ENCODE measurements at regions not wholly inside any gene's neighbourhood (a gene's known extent, or its start where the extent isn't known, plus 50 kb on each side); places are given as distances from the start of the nearest gene placed in this dataset.
"Not testable (repeated sequence)": the region's sequence is repeated elsewhere in the genome, so short reads cannot be mapped to it uniquely, and the experiment has no call there.

DNA sequence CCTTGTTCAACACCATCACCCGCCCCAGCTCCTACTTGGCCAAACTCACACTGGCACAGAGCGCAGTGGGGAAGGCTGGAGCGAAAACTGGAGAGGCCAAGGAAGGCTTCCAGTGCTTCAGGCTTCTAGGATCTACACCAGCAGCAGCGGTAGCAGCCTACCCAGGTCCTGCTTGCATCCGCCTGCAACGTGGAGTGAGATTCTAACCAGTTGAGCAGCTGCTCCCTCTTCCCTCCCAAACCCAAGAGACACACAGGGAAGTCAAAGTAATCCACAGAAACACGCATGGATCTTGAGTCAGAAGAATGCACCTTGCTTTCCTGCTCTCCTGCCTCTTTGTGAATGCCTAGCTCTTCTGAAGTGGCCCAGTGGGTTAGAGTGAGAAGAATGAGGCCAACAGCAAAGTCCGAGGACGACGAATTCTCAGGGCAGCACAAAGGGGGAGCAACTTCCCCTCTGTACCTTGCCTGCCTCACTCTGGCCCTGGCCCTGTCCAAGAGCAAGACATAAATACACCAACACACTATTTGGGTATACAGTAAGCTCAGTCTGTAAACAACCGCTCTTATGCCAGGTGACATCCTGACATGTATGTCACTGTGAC, 95.9 kb upstream of the FOXQ1 start:
- Mint-ChIP-seq H3K4me1 (no peaks in the 10 kb centered on the region), H3K9me3 (no peaks in the 10 kb centered on the region)
- peak overlapping the region; percentile 42 for H2AFZ ChIP-seq (replicated peaks)

DNA sequence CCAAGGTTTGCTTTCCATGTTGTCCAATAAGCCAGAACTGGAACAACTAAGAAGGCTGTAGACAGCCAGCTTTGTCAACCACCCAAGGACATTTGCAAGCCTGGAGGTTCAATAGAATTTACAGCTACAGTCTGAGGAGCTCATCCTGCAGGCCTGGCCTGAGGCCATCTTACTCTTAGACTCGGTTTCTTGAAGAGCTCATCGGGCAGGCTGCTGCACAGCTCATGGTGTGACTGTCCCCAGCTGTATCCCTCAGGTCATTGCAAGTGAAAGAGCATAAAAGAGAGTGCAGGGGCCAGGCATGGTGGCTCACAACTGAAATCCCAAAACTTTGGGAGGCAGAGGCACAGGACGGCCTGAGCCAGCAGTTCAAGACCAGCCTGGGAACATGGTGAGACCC, 96.9 kb upstream of the FOXQ1 start:
- no peak overlapping the region for H3K4me3 ChIP-seq
- no peak for TF ChIP-seq EZH2phosphoT487 (IDR thresholded peaks at IDR 0.05)
- no peak for TF ChIP-seq EZH2 (IDR thresholded peaks at IDR 0.05)
- TF ChIP-seq, protein P1, sequence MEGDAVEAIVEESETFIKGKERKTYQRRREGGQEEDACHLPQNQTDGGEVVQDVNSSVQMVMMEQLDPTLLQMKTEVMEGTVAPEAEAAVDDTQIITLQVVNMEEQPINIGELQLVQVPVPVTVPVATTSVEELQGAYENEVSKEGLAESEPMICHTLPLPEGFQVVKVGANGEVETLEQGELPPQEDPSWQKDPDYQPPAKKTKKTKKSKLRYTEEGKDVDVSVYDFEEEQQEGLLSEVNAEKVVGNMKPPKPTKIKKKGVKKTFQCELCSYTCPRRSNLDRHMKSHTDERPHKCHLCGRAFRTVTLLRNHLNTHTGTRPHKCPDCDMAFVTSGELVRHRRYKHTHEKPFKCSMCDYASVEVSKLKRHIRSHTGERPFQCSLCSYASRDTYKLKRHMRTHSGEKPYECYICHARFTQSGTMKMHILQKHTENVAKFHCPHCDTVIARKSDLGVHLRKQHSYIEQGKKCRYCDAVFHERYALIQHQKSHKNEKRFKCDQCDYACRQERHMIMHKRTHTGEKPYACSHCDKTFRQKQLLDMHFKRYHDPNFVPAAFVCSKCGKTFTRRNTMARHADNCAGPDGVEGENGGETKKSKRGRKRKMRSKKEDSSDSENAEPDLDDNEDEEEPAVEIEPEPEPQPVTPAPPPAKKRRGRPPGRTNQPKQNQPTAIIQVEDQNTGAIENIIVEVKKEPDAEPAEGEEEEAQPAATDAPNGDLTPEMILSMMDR (IDR thresholded peaks at IDR 0.05): no peak
- no peaks in the 10 kb centered on the region for H3K36me3 ChIP-seq
- H3F3A ChIP-seq (ENCODE audit: low read depth): no peaks in the 10 kb centered on the region
- H3K9ac ChIP-seq: no peak overlapping the region
- no peaks in the 10 kb centered on the region for H3K27me3 ChIP-seq
- Mint-ChIP-seq H3K27me3 (ENCODE audit: insufficient read depth, low read depth) (peaks cover 2% of the 10 kb centered on the region), H3K36me3 (no peaks in the 10 kb centered on the region), H3K27ac (no peak overlapping the region), H3K4me1 (no peaks in the 10 kb centered on the region), H3K9me3 (no peaks in the 10 kb centered on the region), H3K4me3 (no peak overlapping the region)
- H3K9me3 ChIP-seq (ENCODE audit: low read depth): no peaks in the 10 kb centered on the region
- no peaks in the 10 kb centered on the region for H3K4me1 ChIP-seq
- H2AFZ ChIP-seq (replicated peaks): no peak overlapping the region
- no peaks in the 10 kb centered on the region for H3K79me2 ChIP-seq (ENCODE audit: low read depth)
- H3K4me2 ChIP-seq: no peak overlapping the region
- no peak for DNase-seq (ENCODE audit: low spot score)
- no peak overlapping the region for H3K27ac ChIP-seq
- H4K20me1 ChIP-seq (ENCODE audit: low read depth): no peaks in the 10 kb centered on the region

More for the DNA sequence above, 95.9 kb upstream of the FOXQ1 start:
- Mint-ChIP-seq H3K4me3 (no peak overlapping the region), H3K36me3 (no peaks in the 10 kb centered on the region), H3K27ac (no peak overlapping the region), H3K27me3 (ENCODE audit: insufficient read depth, low read depth) (peaks cover 2% of the 10 kb centered on the region)
- Histone ChIP-seq H3K27me3 (no peaks in the 10 kb centered on the region), H3K4me3 (no peak overlapping the region), H3K4me2 (no peak overlapping the region), H3K27ac (no peak overlapping the region), H3F3A (ENCODE audit: low read depth) (no peaks in the 10 kb centered on the region), H3K4me1 (no peaks in the 10 kb centered on the region), H4K20me1 (ENCODE audit: low read depth) (no peaks in the 10 kb centered on the region), H3K9ac (no peak overlapping the region), H3K9me3 (ENCODE audit: low read depth) (no peaks in the 10 kb centered on the region), H3K79me2 (ENCODE audit: low read depth) (no peaks in the 10 kb centered on the region), H3K36me3 (no peaks in the 10 kb centered on the region)
- DNase-seq (ENCODE audit: low spot score): no peak
- TF ChIP-seq, protein P1 (IDR thresholded peaks at IDR 0.05): no peak
- TF ChIP-seq EZH2 (IDR thresholded peaks at IDR 0.05) (no peak), EZH2phosphoT487 (IDR thresholded peaks at IDR 0.05) (no peak)

DNA sequence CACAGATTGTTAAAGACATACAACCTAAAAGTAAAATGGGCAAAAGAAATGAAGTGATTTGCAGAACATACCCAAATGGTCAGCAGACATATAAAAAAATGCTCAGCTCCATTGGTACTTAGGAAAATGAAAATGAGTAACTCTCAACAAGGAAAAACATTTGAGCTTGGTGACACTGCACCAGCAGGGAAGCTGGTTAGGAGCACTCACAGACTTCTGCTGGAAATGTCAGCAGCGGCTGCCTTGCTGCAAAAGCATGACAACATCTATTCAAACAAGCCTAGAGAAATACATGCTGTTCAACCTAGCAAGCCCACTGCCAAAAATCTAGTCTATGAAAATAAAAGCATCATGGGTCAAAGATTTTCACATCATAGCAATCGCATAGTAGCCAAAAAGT, 99.0 kb upstream of the FOXQ1 start:
- Histone ChIP-seq H4K20me1 (ENCODE audit: low read depth) (no peaks in the 10 kb centered on the region), H3K9me3 (ENCODE audit: low read depth) (no peaks in the 10 kb centered on the region), H3K27ac (no peak overlapping the region), H2AFZ (replicated peaks) (no peak overlapping the region), H3K4me2 (no peak overlapping the region), H3K27me3 (no peaks in the 10 kb centered on the region), H3K4me3 (no peak overlapping the region), H3K36me3 (no peaks in the 10 kb centered on the region), H3F3A (ENCODE audit: low read depth) (no peaks in the 10 kb centered on the region), H3K9ac (no peak overlapping the region), H3K79me2 (ENCODE audit: low read depth) (no peaks in the 10 kb centered on the region), H3K4me1 (no peaks in the 10 kb centered on the region)
- no peak overlapping the region for H3K4me3 Mint-ChIP-seq
- no peaks in the 10 kb centered on the region for H3K36me3 Mint-ChIP-seq
- no peak overlapping the region for H3K27ac Mint-ChIP-seq
- H3K9me3 Mint-ChIP-seq: no peaks in the 10 kb centered on the region
- no peak for DNase-seq (ENCODE audit: low spot score)
- peaks cover 3% of the 10 kb centered on the region for H3K27me3 Mint-ChIP-seq (ENCODE audit: insufficient read depth, low read depth)
- TF ChIP-seq, protein P1 (IDR thresholded peaks at IDR 0.05): no peak
- TF ChIP-seq EZH2phosphoT487 (IDR thresholded peaks at IDR 0.05): no peak
- no peak for TF ChIP-seq EZH2 (IDR thresholded peaks at IDR 0.05)
- H3K4me1 Mint-ChIP-seq: no peaks in the 10 kb centered on the region

DNA sequence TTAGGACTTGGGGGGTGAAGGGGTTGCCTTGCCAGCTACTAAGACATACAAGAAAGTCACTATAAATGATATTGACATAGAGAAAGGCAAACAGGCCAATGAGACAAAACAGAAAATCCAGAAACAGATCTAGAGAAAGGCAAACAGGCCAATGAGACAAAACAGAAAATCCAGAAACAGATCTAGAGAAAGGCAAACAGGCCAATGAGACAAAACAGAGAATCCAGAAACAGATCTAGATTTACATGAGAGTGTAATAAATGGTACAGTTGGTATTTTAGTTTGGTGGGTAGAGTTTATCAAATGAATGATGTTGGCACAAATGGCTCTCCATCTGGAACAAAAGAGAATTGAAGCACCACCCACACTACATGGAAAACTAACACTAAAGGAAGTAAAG, 99.8 kb upstream of the FOXQ1 start:
- not testable (repeated sequence) for H3K9me3 ChIP-seq (ENCODE audit: low read depth); DNase-seq (ENCODE audit: low spot score); H3K9me3 Mint-ChIP-seq; H2AFZ ChIP-seq (replicated peaks); H3K4me3 Mint-ChIP-seq; H3K79me2 ChIP-seq (ENCODE audit: low read depth); H3K4me1 ChIP-seq; H3K27me3 ChIP-seq; H4K20me1 ChIP-seq (ENCODE audit: low read depth); H3K4me3 ChIP-seq; H3K27me3 Mint-ChIP-seq (ENCODE audit: insufficient read depth, low read depth); H3K27ac Mint-ChIP-seq; H3K9ac ChIP-seq; H3K4me1 Mint-ChIP-seq; H3K4me2 ChIP-seq; H3K27ac ChIP-seq; H3K36me3 Mint-ChIP-seq; H3F3A ChIP-seq (ENCODE audit: low read depth); H3K36me3 ChIP-seq

DNA sequence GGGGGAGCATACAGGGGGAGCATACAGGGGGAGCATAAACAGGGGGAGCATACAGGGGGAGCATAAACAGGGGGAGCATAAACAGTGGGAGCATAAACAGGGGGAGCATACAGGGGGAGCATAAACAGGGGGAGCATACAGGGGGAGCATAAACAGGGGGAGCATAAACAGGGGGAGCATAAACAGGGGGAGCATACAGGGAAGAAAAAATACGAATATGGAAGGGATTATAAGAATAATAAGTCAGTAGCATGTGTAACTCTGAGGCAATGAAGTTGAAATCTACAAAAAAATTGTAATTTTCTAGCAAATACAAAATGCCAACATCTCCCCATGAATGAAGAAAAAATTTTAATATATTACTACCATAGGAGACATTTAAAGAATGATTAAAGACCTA, 101.3 kb upstream of the FOXQ1 start:
- H3K27me3 Mint-ChIP-seq (ENCODE audit: insufficient read depth, low read depth); H3K27ac ChIP-seq; H3K4me3 Mint-ChIP-seq; H3K27me3 ChIP-seq; H3F3A ChIP-seq (ENCODE audit: low read depth); H3K9me3 ChIP-seq (ENCODE audit: low read depth); H3K9me3 Mint-ChIP-seq; H3K4me1 Mint-ChIP-seq; H2AFZ ChIP-seq (replicated peaks); H3K9ac ChIP-seq; H3K4me3 ChIP-seq; H3K79me2 ChIP-seq (ENCODE audit: low read depth); H3K36me3 ChIP-seq; H3K4me2 ChIP-seq; H3K36me3 Mint-ChIP-seq; H4K20me1 ChIP-seq (ENCODE audit: low read depth); H3K4me1 ChIP-seq; H3K27ac Mint-ChIP-seq; DNase-seq (ENCODE audit: low spot score): not testable (repeated sequence)
